ENCODE measurements at regions not wholly inside any gene's neighbourhood (a gene's known extent, or its start where the extent isn't known, plus 50 kb on each side); places are given as distances from the start of the nearest gene placed in this dataset.

DNA sequence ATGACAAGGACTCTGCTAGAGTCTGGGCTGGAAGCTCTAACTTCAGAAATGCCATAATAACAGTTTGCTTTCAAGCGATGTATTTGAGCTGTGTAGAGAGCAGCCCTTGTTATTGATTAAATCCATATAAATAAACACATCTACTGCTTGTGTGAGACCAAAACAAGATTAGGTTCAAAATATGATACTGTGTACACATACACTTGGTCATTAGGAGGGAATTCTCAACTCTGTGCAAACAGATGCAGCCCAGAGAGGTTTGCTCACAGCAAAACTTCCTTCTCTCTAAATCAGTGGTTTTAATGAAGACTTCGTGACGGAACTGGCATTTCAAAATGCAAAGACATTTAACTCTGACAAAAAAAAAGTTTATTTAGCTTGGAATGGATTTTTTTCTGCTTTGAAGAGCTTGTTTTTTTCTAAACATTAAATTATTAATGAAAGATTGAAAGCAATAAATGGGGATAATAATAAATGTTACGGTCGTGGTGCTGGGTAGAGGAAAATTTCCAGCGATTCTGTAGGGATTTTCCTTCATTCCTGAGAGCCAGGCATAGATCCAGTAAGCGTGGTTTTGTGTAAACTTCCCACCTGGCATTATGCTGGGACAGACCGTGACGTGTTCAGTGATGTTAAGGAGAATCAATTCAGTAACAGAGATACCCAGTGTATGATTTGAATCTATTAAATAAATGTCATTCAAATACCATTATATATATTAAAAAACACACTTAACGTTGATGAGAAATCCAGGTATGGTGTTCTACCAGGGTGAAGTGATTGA lies 213.7 kb downstream of the TEX29 start:
- Histone ChIP-seq H3K9ac (no peak overlapping the region), H3K4me2 (no peak overlapping the region), H4K20me1 (ENCODE audit: insufficient read depth) (no peaks in the 10 kb centered on the region), H3K9me3 (no peaks in the 10 kb centered on the region), H2AFZ (ENCODE audit: low read depth) (no peak overlapping the region), H3K4me3 (ENCODE audit: low read depth in 2 of 2, low read length in 1 of 2) (no peak overlapping the region), H3K79me2 (ENCODE audit: insufficient read depth) (no peaks in the 10 kb centered on the region), H3F3A (replicated peaks; ENCODE audit: insufficient read depth) (no peaks in the 10 kb centered on the region), H3K27ac (ENCODE audit: low read depth in 2 of 2, low read length in 1 of 2) (no peak overlapping the region), H3K9me2 (no peaks in the 10 kb centered on the region), H3K36me3 (replicated peaks in 1 of 2; ENCODE audit: control insufficient read depth in 1 of 2, insufficient read depth in 2 of 2, low read length in 1 of 2) (no peaks in the 10 kb centered on the region), H3K4me1 (ENCODE audit: control insufficient read depth in 1 of 2, insufficient read depth in 2 of 2, low read depth in 1 of 2, low read length in 1 of 2) (no peaks in the 10 kb centered on the region), H3K27me3 (ENCODE audit: insufficient read depth) (peaks cover 42% of the 10 kb centered on the region; the same call in 1 of the 2 replicates)
- TF ChIP-seq RAD21 (IDR thresholded peaks at IDR 0.05; ENCODE audit: low read length) (no peak), FOXM1 (IDR thresholded peaks at IDR 0.05; ENCODE audit: low read depth) (no peak), MXI1 (IDR thresholded peaks at IDR 0.05; ENCODE audit: low read depth, low read length) (no peak), POLR2AphosphoS5 (IDR thresholded peaks at IDR 0.05; ENCODE audit: low read depth, low read length) (no peak), GABPA (IDR thresholded peaks at IDR 0.05; ENCODE audit: low read depth) (no peak), NFIC (IDR thresholded peaks at IDR 0.05; ENCODE audit: borderline replicate concordance) (no peak), PBX3 (IDR thresholded peaks at IDR 0.05) (no peak), SMC3 (IDR thresholded peaks at IDR 0.05; ENCODE audit: low read depth, low read length) (no peak), ELF1 (IDR thresholded peaks at IDR 0.05) (no peak), YY1 (IDR thresholded peaks at IDR 0.05; ENCODE audit: low read depth) (no peak), USF2 (IDR thresholded peaks at IDR 0.05; ENCODE audit: borderline replicate concordance, low read depth, low read length) (no peak), EZH2phosphoT487 (IDR thresholded peaks at IDR 0.05; ENCODE audit: borderline replicate concordance, low read depth) (no peak), TEAD4 (IDR thresholded peaks at IDR 0.05; ENCODE audit: borderline replicate concordance, insufficient read depth) (no peak)
- WGBS (ENCODE audit: low lambda C conversion rate): 7% methylated on average over 10 of the region's 10 CpGs
- no peak for DNase-seq
- ChIA-PET POLR2A (no interaction called here), CTCF (interaction anchor here (0.9 kb wide), 1 partner anchor 909 kb away, joined by 3 read pairs; no protein-coding TSS in a partner anchor)

- Histone ChIP-seq H3K36me3 (replicated peaks in 1 of 2; ENCODE audit: control insufficient read depth in 1 of 2, insufficient read depth in 2 of 2, low read length in 1 of 2) (no peaks in the 10 kb centered on the region), H2AFZ (ENCODE audit: low read depth) (no peak overlapping the region), H3K4me1 (ENCODE audit: control insufficient read depth in 1 of 2, insufficient read depth in 2 of 2, low read depth in 1 of 2, low read length in 1 of 2) (no peaks in the 10 kb centered on the region), H3K79me2 (ENCODE audit: insufficient read depth) (no peaks in the 10 kb centered on the region), H3K4me2 (no peak overlapping the region), H3K4me3 (ENCODE audit: low read depth in 2 of 2, low read length in 1 of 2) (no peak overlapping the region), H3K9me2 (no peaks in the 10 kb centered on the region), H3F3A (replicated peaks; ENCODE audit: insufficient read depth) (no peaks in the 10 kb centered on the region), H3K27me3 (ENCODE audit: insufficient read depth) (peaks cover 42% of the 10 kb centered on the region; the same call in 1 of the 2 replicates), H4K20me1 (ENCODE audit: insufficient read depth) (no peaks in the 10 kb centered on the region), H3K9me3 (no peaks in the 10 kb centered on the region), H3K27ac (ENCODE audit: low read depth in 2 of 2, low read length in 1 of 2) (no peak overlapping the region), H3K9ac (no peak overlapping the region)
- WGBS (ENCODE audit: low lambda C conversion rate): 14% methylated on average over 24 of the region's 24 CpGs
- DNase-seq: no peak
- ChIA-PET POLR2A (no interaction called here), CTCF (interaction anchor here (0.9 kb wide), 1 partner anchor 909 kb away, joined by 3 read pairs; no protein-coding TSS in a partner anchor)
- TF ChIP-seq SMC3 (IDR thresholded peaks at IDR 0.05; ENCODE audit: low read depth, low read length) (no peak), GABPA (IDR thresholded peaks at IDR 0.05; ENCODE audit: low read depth) (no peak), ELF1 (IDR thresholded peaks at IDR 0.05) (no peak), EP300 (IDR thresholded peaks at IDR 0.05; ENCODE audit: borderline replicate concordance in 1 of 2, low read depth in 1 of 2, low read length in 1 of 2) (no peak), IRF3 (IDR thresholded peaks at IDR 0.05; ENCODE audit: low read depth, low read length) (no peak)
Measured at GRCh38 chr13:111534751-111535522, 214.5 kb downstream of the TEX29 start.

Data from SK-N-SH (cell line).